MCF 10A (cell line): ENCODE measurements at regions not wholly inside any gene's neighbourhood (a gene's known extent, or its start where the extent isn't known, plus 50 kb on each side); places are given as distances from the start of the nearest gene placed in this dataset.

Experiments used
- BruUV-seq: library from RNA; stranded (reverse); fragments of 400-500 nt; replicated peaks from 2 replicates; lab custom pipeline; 2021; lab: Mats Ljungman, UMichigan
- CTCF ChIA-PET: fragments of 300-600 bp; sonication (Branson Sonifier 250); formaldehyde crosslinking; extraction: SDS; loops from one replicate; lab custom pipeline; 2021; ENCODE audit warnings: antibody characterized with exemption, inconsistent platforms; lab: Yijun Ruan, JAX
- POLR2A ChIA-PET: fragments of 300-600, 350-650 bp; sonication (Branson Sonifier 250); formaldehyde crosslinking; extraction: SDS; loops from one replicate; lab custom pipeline; 2020; ENCODE audit warnings: antibody characterized with exemption, inconsistent platforms; lab: Yijun Ruan, JAX
- DNase-seq: peaks from one replicate; pipeline ENCODE4 v3.0.0-alpha.2; 2018; ENCODE audit not compliant: unreplicated experiment
- H3K27ac Mint-ChIP-seq: one replicate; pipeline ENCODE4 v1.8.0; 2022; ENCODE audit warnings: mild to moderate bottlenecking, low read depth, mixed read lengths; ENCODE audit not compliant: unreplicated experiment
- H3K27me3 Mint-ChIP-seq: one replicate; pipeline ENCODE4 v1.8.0; 2022; ENCODE audit warnings: mixed read lengths; ENCODE audit not compliant: insufficient read depth, unreplicated experiment
- H3K36me3 Mint-ChIP-seq: one replicate; pipeline ENCODE4 v1.8.0; 2022; ENCODE audit warnings: mild to moderate bottlenecking, moderate library complexity, mixed read lengths; ENCODE audit not compliant: insufficient read depth, unreplicated experiment
- H3K4me1 Mint-ChIP-seq: one replicate; pipeline ENCODE4 v1.8.0; 2022; ENCODE audit warnings: mixed read lengths; ENCODE audit not compliant: insufficient read depth, unreplicated experiment
- H3K4me3 Mint-ChIP-seq: one replicate; pipeline ENCODE4 v1.8.0; 2022; ENCODE audit warnings: mild to moderate bottlenecking, moderate library complexity, mixed read lengths; ENCODE audit not compliant: unreplicated experiment
- H3K9me3 Mint-ChIP-seq: one replicate; pipeline ENCODE4 v1.8.0; 2022; ENCODE audit warnings: mixed read lengths; ENCODE audit not compliant: unreplicated experiment
- intact Hi-C: fragments of 100-400 bp; cut with micrococcal nuclease; formaldehyde crosslinking; loops from 2 replicates; pipeline ENCODE4 v1.14.1; 2022
- TF ChIP-seq, protein P1 (sequence below): fragments of 200-600 bp; IDR thresholded peaks from one replicate; pipeline ENCODE4 v1.8.0; 2022; ENCODE audit warnings: antibody characterized with exemption, mild to moderate bottlenecking; ENCODE audit not compliant: unreplicated experiment

DNA sequence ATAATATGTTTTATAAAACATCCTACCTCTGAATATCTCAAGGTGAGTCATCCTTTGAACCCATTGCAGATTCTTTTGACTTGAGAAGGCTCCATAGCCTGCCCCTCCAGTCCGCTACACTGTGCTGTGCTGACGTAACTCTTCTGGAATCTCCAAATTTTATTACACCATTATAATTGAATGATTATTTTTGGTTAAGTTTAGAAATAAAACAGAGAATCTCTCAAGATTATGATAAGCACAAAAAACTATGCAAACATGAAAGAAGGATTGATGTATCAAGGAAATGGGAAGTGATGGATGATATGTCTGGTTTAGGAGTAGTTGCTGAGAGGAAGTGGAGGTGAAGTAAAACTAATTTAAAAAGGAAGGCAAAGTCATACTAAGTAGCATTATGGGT, 1021.3 kb downstream of the HACE1 start:
- no TSS peak for BruUV-seq
- TF ChIP-seq, protein P1, sequence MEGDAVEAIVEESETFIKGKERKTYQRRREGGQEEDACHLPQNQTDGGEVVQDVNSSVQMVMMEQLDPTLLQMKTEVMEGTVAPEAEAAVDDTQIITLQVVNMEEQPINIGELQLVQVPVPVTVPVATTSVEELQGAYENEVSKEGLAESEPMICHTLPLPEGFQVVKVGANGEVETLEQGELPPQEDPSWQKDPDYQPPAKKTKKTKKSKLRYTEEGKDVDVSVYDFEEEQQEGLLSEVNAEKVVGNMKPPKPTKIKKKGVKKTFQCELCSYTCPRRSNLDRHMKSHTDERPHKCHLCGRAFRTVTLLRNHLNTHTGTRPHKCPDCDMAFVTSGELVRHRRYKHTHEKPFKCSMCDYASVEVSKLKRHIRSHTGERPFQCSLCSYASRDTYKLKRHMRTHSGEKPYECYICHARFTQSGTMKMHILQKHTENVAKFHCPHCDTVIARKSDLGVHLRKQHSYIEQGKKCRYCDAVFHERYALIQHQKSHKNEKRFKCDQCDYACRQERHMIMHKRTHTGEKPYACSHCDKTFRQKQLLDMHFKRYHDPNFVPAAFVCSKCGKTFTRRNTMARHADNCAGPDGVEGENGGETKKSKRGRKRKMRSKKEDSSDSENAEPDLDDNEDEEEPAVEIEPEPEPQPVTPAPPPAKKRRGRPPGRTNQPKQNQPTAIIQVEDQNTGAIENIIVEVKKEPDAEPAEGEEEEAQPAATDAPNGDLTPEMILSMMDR, result no peak
- H3K4me1 Mint-ChIP-seq, result no peaks in the 10 kb centered on the region
- H3K36me3 Mint-ChIP-seq, result no peaks in the 10 kb centered on the region
- H3K27me3 Mint-ChIP-seq, result peaks cover 73% of the 10 kb centered on the region
- no peak overlapping the region for H3K27ac Mint-ChIP-seq
- intact Hi-C loops, result no loop called here
- ChIA-PET CTCF (no interaction called here), POLR2A (no interaction called here)
- no peak overlapping the region for H3K4me3 Mint-ChIP-seq
- DNase-seq, result no peak
- H3K9me3 Mint-ChIP-seq, result no peaks in the 10 kb centered on the region

DNA sequence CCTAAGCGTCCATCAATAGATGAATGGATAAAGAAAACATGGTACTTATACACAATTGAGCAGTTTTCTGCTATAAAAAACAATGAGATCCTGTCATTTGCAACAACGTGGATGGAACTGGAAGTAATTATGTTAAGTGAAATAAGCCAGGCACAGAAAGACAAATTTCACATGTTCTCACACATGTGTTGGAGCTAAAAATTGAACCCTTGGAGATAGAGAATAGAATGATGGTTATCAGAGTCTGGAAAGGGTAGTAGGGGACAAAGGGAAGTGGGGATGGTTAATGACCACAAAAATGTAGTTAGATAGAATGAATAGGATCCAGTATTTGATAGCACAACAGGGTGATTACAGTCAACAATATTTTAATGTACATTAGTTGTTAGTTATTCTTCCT, 1033.5 kb downstream of the HACE1 start:
- TF ChIP-seq, protein P1, result no peak
- Mint-ChIP-seq H3K4me1 (no peaks in the 10 kb centered on the region), H3K4me3 (no peak overlapping the region), H3K27ac (no peak overlapping the region), H3K9me3 (peaks cover 6% of the 10 kb centered on the region), H3K27me3 (peaks cover 71% of the 10 kb centered on the region), H3K36me3 (no peaks in the 10 kb centered on the region)
- intact Hi-C loops, result no loop called here
- POLR2A ChIA-PET, result no interaction called here
- DNase-seq, result no peak
- no TSS peak for BruUV-seq
- CTCF ChIA-PET, result no interaction called here

DNA sequence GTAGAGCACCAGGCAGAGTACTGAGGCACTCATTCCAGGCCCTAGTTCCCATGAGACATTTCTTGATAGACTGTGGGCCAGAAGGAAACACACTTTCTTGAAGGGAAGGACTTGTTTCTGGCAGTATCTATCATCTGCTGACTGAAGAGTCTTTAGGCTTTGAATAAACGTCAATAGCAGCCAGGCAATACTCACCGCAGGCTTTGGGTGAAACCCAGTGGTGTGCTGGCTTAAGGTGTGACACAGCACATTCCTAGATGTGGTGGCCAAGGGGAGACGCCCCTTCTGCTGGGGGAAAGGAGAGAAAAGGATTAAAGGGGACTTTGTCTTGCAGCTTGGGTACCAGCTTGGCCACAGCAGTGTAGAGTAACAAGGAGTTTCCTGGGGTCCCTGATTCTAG, 1039.6 kb downstream of the HACE1 start:
- no peaks in the 10 kb centered on the region for H3K4me1 Mint-ChIP-seq
- peaks cover 48% of the 10 kb centered on the region for H3K27me3 Mint-ChIP-seq
- peaks cover 1% of the 10 kb centered on the region for H3K9me3 Mint-ChIP-seq
- intact Hi-C loops, result no loop called here
- H3K36me3 Mint-ChIP-seq, result no peaks in the 10 kb centered on the region
- ChIA-PET CTCF (interaction anchor here (0.6 kb wide), 1 partner anchor 22 kb away, joined by 4 read pairs; no protein-coding TSS in a partner anchor), POLR2A (no interaction called here)
- TF ChIP-seq, protein P1, result no peak
- no peak overlapping the region for H3K27ac Mint-ChIP-seq
- no peak for DNase-seq
- H3K4me3 Mint-ChIP-seq, result no peak overlapping the region
- no TSS peak for BruUV-seq

DNA sequence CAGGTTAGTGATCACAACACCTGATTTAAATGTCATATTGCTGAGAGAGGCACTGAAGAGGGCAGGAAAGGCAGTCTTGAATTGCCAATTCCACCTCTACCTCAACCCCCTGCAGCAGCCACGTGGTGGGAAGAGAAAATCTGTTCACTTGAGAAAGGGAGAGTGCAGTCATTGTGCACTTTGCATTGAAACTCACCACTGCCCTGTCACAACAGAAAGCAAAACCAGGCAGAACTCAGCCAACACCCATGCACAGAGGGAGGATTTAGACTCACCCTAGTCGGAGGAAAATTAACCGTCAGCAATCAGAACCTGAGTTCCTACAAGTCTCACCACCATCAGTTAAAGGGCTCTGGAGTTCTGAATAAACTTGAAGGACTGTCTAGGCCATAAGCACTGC, 1040.2 kb downstream of the HACE1 start:
- CTCF ChIA-PET, result no interaction called here
- DNase-seq, result no peak
- POLR2A ChIA-PET, result no interaction called here
- no TSS peak for BruUV-seq
- no peaks in the 10 kb centered on the region for H3K36me3 Mint-ChIP-seq
- intact Hi-C loops, result no loop called here
- TF ChIP-seq, protein P1, result no peak
- no peaks in the 10 kb centered on the region for H3K9me3 Mint-ChIP-seq
- no peak overlapping the region for H3K27ac Mint-ChIP-seq
- no peaks in the 10 kb centered on the region for H3K4me1 Mint-ChIP-seq
- no peak overlapping the region for H3K4me3 Mint-ChIP-seq
- peaks cover 42% of the 10 kb centered on the region for H3K27me3 Mint-ChIP-seq
